GM19099 (cell line): ENCODE measurements at regions not wholly inside any gene's neighbourhood (a gene's known extent, or its start where the extent isn't known, plus 50 kb on each side); places are given as distances from the start of the nearest gene placed in this dataset.

Experiments
- POLR2A ChIP-seq: IDR thresholded peaks from 3 replicates; pipeline ENCODE4 v1.6.1; 2011; ENCODE audit warnings: low read depth; ENCODE audit not compliant: insufficient read length; ENCODE audit errors: extremely low read depth

GRCh38 chr3:15964605-15965442, 167.0 kb upstream of the ANKRD28 start:
- TF ChIP-seq POLR2A = no peak

GRCh38 chr3:15967577-15967976, 169.8 kb upstream of the ANKRD28 start:
- TF ChIP-seq POLR2A = no peak

- TF ChIP-seq POLR2A = no peak
Measured at GRCh38 chr3:15969874-15970640, 172.3 kb upstream of the ANKRD28 start.

GRCh38 chr3:15973414-15973813, 175.6 kb upstream of the ANKRD28 start:
- TF ChIP-seq POLR2A = no peak

GRCh38 chr3:15973940-15974339, 176.2 kb upstream of the ANKRD28 start:
- TF ChIP-seq POLR2A = no peak

- TF ChIP-seq POLR2A = no peak
Measured at GRCh38 chr3:15974647-15975046, 176.9 kb upstream of the ANKRD28 start.

- TF ChIP-seq POLR2A = no peak
Measured at GRCh38 chr3:15976524-15976923, 178.7 kb upstream of the ANKRD28 start.

GRCh38 chr3:15977090-15977489, 179.3 kb upstream of the ANKRD28 start:
- TF ChIP-seq POLR2A = no peak

GRCh38 chr3:15977598-15978232, 179.9 kb upstream of the ANKRD28 start:
- no peak for TF ChIP-seq POLR2A

- TF ChIP-seq POLR2A = no peak
Measured at GRCh38 chr3:15978801-15979200, 181.0 kb upstream of the ANKRD28 start.

- no peak for TF ChIP-seq POLR2A
Measured at GRCh38 chr3:15979495-15979894, 181.7 kb upstream of the ANKRD28 start.

- TF ChIP-seq POLR2A = no peak
Measured at GRCh38 chr3:15979900-15980299, 182.1 kb upstream of the ANKRD28 start.

GRCh38 chr3:15982243-15982642, 184.5 kb upstream of the ANKRD28 start:
- TF ChIP-seq POLR2A = no peak

- no peak for TF ChIP-seq POLR2A
Measured at GRCh38 chr3:15982667-15983196, 185.0 kb upstream of the ANKRD28 start.

- TF ChIP-seq POLR2A = no peak
Measured at GRCh38 chr3:15983232-15983631, 185.5 kb upstream of the ANKRD28 start.
